Peyer's patch (tissue), 4 donors: ENCODE measurements at regions not wholly inside any gene's neighbourhood (a gene's known extent, or its start where the extent isn't known, plus 50 kb on each side); places are given as distances from the start of the nearest gene placed in this dataset.

Experiments
- CTCF ChIP-seq, 6 experiments: fragments of 450-650 bp in 4 of 6; fragments of 200-600 bp in 2 of 6; sonication (generic) in 1 of 6; IDR thresholded peaks; one replicate each; pipeline ENCODE4 v1.5.1; 2017 to 2019; ENCODE audit warnings: antibody characterized with exemption in 6 of 6, mild to moderate bottlenecking in 3 of 6, moderate library complexity in 1 of 6
- POLR2A ChIP-seq, 2 donors: fragments of 450-650 bp; IDR thresholded peaks; one replicate each; pipeline ENCODE4 v1.5.1; 2017; ENCODE audit warnings: antibody characterized with exemption in 2 of 2, mild to moderate bottlenecking in 2 of 2, moderate library complexity in 2 of 2

GRCh38 chr14:82854131-82854530 lies 1320.5 kb upstream of the SEL1L start:
- TF ChIP-seq CTCF (IDR thresholded peaks at IDR 0.05) = no peak
- TF ChIP-seq POLR2A (IDR thresholded peaks at IDR 0.05) = no peak
